Kidney (tissue), 13 donors: ENCODE measurements at regions not wholly inside any gene's neighbourhood (a gene's known extent, or its start where the extent isn't known, plus 50 kb on each side); places are given as distances from the start of the nearest gene placed in this dataset.

Experiments
- DNase-seq, 5 donors: peaks; one replicate each; pipeline ENCODE4 v3.0.0-alpha.2; 2013 to 2020
- FAIRE-seq: peaks from 2 replicates; lab custom pipeline; 2012; peaks lifted over from hg19 to GRCh38; lab: Jason Lieb, UNC
- H3K27ac ChIP-seq, 2 donors: one replicate each; pipeline ENCODE4 v1.7.0; 2013; ENCODE audit warnings: low read depth in 2 of 2, low read length in 2 of 2, inconsistent platforms in 1 of 2
- H3K27me3 ChIP-seq: one replicate; pipeline ENCODE4 v1.7.1; 2013; ENCODE audit warnings: low read length, inconsistent platforms; ENCODE audit not compliant: control insufficient read depth, insufficient read depth
- H3K36me3 ChIP-seq, 3 donors: one replicate each; pipeline versions ENCODE4 v1.7.0 to v1.7.1; 2013; ENCODE audit warnings: low read length in 3 of 3, control low read depth in 1 of 3, inconsistent platforms in 1 of 3; ENCODE audit not compliant: insufficient read depth in 3 of 3, control insufficient read depth in 2 of 3
- H3K4me1 ChIP-seq, 3 donors: one replicate each; pipeline versions ENCODE4 v1.7.0 to v1.7.1; 2013; ENCODE audit warnings: low read length in 3 of 3, inconsistent platforms in 1 of 3, low read depth in 1 of 3; ENCODE audit not compliant: control insufficient read depth in 2 of 3, insufficient read depth in 2 of 3
- H3K4me3 ChIP-seq, 3 donors: one replicate each; pipeline versions ENCODE4 v1.7.0 to v1.8.1; 2013; ENCODE audit warnings: low read length in 3 of 3, control low read depth in 1 of 3, inconsistent platforms in 1 of 3
- H3K9ac ChIP-seq, 3 donors: one replicate each; pipeline versions ENCODE4 v1.7.0 to v1.7.1; 2013; ENCODE audit warnings: low read length in 3 of 3, control low read depth in 1 of 3, inconsistent platforms in 1 of 3
- H3K9me3 ChIP-seq, 3 donors: one replicate each; pipeline versions ENCODE4 v1.7.0 to v1.7.1; 2013; ENCODE audit warnings: low read length in 3 of 3, control low read depth in 1 of 3, inconsistent platforms in 1 of 3; ENCODE audit not compliant: control insufficient read depth in 2 of 3, insufficient read depth in 1 of 3
- CTCF ChIP-seq: IDR thresholded peaks from 3 replicates; pipeline ENCODE4 v1.5.1; 2012; ENCODE audit warnings: mild to moderate bottlenecking, moderate library complexity, borderline replicate concordance; ENCODE audit not compliant: insufficient read depth; ENCODE audit errors: extremely low read depth
- intact Hi-C: fragments of 100-400 bp; cut with DNase I; formaldehyde crosslinking; loops from one replicate; pipeline ENCODE4 v1.11.1; 2022
- donor health status: control.
- donor health status: control.
- donor health status: control.
- donor health status: control.
- donor health status: control.
- donor health status: DM: yes; HTN: yes; CAD: no.
- donor health status: Normal renal cell carcinoma (clear cell type).

GRCh38 chr12:115261691-115262398 lies 577.9 kb upstream of the TBX3 start:
- intact Hi-C loops = no loop called here
- no peak overlapping the region for H3K9ac ChIP-seq
- H3K9me3 ChIP-seq = no peaks in the 10 kb centered on the region
- H3K27ac ChIP-seq = no peak overlapping the region
- no peaks in the 10 kb centered on the region for H3K36me3 ChIP-seq
- DNase-seq (peak in 1 of 5 donors; percentile 47), FAIRE-seq (no peak)
- no peak overlapping the region for H3K4me3 ChIP-seq
- H3K27me3 ChIP-seq = no peaks in the 10 kb centered on the region
- H3K4me1 ChIP-seq = no peaks in the 10 kb centered on the region
- TF ChIP-seq CTCF = no peak

DNA sequence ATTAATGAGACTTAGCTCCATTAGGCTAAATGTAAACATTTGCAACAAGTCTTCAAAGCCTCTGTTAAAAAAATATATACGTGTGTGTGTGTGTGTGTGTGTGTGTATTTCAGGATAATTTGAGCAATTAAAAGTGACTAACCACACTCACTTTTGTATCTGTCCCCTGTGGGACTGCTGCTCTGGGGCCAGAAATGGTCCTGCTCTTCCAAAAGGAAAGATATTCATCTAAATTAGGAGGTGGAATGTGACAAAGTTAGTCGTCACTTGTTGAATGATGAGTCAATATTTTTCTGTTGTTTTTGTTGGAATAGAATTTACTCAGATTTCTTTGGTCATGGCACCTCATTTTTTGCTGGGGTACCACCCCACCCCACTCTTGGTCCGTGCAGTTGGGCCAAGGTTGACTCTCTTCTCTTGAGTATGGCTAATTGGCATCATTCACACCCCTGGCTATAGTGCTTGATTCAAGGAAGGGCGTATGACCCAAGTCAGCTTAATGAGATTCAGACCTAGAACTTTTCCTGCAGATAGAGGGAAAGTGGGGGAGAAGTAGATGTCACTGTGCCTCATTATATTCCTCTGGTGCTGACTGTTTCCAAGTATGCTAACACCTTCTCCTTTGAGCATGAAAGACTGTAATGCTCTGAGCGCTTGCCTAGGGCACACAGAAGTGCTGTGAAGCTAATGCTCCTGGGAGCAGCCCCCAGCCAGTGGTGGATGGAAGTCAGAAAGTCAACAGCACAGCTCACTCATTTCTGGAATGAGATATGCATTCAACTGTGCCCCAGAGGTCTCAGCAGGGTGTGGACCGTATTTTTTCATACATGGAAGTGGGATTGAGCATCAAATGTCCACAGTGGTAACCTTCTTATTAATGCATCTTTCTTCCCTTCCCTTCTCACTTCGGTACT lies 577.0 kb upstream of the TBX3 start:
- intact Hi-C loops = no loop called here
- no peak for TF ChIP-seq CTCF

GRCh38 chr12:115259968-115260747 lies 576.2 kb upstream of the TBX3 start:
- FAIRE-seq = no peak
- H3K27me3 ChIP-seq = no peaks in the 10 kb centered on the region

More for the DNA sequence above, 577.0 kb upstream of the TBX3 start:
- DNase-seq (no peak), FAIRE-seq (no peak)
- Histone ChIP-seq H3K4me1 (no peaks in the 10 kb centered on the region), H3K9me3 (no peaks in the 10 kb centered on the region), H3K27ac (no peak overlapping the region), H3K27me3 (no peaks in the 10 kb centered on the region), H3K36me3 (no peaks in the 10 kb centered on the region), H3K4me3 (no peak overlapping the region), H3K9ac (no peak overlapping the region)

More at GRCh38 chr12:115259968-115260747, 576.2 kb upstream of the TBX3 start:
- H3K4me3 ChIP-seq = no peak overlapping the region
- intact Hi-C loops = no loop called here
- H3K9me3 ChIP-seq = no peaks in the 10 kb centered on the region
- H3K4me1 ChIP-seq = no peaks in the 10 kb centered on the region
- H3K27ac ChIP-seq = no peak overlapping the region
- no peak for TF ChIP-seq CTCF
- H3K9ac ChIP-seq = no peak overlapping the region
- DNase-seq = no peak
- H3K36me3 ChIP-seq = no peaks in the 10 kb centered on the region
